Hindlimb muscle (tissue), 1 donor: ENCODE measurements at regions not wholly inside any gene's neighbourhood (a gene's known extent, or its start where the extent isn't known, plus 50 kb on each side); places are given as distances from the start of the nearest gene placed in this dataset.

ENCODE experiments used
- DNase-seq: peaks from one replicate; pipeline ENCODE4 v3.0.0-alpha.2; 2013

DNA sequence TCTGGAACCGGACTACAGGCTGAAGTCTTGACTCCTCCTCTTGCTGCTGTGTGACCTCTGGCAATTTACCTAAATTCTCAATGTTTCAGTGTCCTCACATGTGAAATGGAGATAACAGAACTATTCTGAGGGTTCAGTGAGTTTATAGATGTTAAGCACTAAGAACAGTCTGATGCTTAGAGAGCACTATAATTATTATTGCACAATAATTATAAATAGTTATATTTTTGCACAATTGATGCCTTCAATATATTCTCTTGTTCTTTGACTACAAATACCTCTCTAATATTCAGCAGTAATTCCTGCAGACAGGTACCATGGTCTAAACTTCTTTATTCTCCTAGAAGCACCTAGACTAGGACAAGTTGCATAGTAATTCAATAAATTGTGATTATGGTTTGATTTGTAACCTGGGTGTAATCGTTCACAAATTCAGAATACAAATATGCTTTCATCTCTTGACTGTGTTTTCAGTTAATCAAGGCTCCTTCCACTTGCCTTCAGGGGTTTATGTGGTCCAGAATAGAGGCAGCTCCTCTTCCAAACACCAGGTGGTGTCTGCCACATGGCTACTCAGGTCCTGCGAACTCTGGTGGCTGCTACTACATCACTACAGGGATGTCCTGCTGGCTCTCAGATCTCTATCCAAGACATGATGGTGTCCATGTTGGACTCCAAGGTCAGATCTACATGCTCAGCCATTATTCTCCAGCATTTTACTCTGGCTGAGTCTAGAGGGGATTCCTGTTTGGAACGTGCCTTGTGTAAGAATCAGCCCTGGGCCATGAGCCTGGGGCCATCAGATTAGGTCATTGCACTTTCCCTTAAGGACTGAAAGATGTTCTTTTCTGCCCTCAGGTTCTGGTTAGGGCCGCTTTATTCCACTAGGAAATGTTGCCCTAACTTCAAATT, 103.4 kb downstream of the QRFPR start:
- no peak for DNase-seq

DNA sequence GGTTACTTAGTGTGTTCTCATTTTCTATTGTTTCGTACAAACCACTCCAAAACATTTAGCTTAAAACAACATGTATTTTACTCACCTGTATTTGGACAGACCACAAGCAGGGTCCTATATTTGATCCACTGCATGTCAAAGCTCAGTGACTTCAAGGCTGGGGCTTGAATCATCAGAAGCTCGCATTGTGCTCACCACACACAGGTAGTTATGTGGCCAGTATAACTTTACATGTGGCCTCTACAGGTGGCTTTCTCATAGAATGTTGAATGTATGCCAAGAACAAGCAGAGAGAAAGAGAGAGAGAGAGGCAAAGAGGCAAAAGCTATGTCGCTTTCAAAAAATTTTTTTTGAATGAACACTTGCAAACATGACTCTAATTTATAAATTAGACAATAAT, 107.6 kb downstream of the QRFPR start:
- DNase-seq, result no peak

DNA sequence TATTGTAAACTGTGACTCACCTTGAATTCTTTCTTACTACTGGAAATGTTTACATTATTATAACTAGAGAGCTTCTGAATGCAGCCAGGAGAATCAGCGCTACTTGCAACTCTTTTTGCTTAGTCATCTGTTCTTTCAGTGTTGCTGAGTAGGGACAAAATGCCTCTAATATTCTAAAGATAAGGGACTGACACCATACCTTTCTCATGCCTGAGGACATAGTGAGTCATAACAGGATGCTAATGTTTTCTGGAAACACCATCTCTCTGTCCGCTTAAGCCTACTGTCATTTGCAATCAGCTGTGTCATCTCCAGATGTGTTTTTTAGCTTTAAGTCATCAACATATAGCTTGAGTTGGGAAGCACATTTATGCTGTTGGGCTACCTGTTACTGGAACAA, 108.3 kb downstream of the QRFPR start:
- DNase-seq, result no peak

DNA sequence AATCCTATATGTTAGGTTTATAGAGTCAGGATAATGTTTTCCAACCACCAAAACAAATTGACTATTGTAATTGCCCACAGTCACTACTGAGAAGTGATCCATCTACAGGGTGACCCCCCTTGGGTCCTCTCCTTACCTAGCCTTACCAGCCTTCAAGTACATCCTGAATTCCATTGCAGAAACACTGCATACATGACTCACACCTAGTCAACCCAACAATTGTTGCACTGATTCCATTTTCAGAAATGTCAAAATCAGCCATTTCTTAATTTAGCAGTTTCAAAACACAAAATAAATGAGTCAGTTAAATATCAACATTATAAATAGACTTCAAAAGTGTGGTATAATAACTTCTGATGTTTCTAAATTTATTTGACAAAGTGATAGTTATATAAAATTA, 106.3 kb upstream of the TNIP3 start:
- no peak for DNase-seq

DNA sequence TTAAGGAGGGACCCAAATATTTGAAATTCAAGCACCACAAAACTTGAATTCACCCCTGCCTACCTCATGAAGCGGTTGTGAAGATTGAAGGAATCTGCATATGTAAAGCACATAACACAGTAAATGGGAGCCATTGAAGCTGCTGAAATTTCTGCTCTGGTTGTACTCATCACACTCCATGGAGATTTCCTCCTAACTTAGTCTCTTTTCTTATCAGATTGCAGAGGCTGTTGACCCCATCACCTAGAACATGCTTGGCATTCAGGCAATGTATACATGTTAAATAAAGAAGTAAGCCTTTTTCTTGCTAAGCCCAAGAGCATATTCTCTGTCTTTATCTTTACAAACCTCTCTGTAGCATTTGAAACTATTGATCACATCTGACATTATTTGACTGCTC, 104.9 kb upstream of the TNIP3 start:
- DNase-seq, result no peak

DNA sequence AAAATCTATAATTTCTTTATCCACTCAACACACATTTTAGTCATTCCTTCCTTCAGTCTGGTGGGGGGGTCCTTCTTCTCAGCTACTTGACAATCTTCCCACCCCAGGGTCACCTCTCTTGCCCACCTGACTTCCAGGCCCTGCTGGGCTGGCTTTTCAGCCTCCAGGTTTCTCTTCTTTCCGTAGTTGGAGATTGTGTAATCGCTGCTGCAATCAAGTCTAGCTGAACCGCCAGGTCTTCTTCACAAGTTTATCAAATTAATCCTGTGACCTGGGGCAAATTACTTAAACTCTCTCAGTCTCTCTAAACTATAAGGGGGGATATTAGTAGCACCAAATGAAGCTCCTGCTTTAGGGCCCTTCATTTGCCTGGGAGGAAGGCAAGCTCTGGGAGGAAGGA, 102.9 kb upstream of the TNIP3 start:
- DNase-seq, result no peak

DNA sequence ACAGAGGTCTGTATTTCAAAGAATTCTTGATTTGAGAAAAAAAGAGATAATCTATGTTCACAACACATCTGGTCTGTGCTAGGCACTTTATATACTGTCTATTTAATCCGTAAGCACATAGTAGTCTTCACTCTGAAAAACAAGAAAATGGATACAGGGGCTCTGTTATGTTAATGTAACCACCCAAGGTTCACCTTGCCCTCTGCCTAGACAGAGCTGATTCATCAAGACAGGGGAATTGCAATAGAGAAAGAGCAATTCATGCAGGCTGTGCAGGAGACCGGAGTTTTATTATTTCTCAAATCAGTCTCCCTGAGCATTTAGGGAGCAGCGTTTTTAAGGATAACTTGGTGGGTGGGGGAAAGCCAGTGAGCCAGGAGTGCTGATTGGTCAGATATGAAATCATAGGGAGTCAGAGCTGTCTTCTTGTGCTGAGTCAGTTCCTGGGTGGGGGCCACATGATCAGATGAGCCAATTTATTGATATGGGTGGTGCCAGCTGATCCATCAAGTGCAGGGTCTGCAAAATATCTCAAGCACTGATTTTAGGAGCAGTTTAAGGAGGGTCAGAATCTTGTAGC, 92.9 kb upstream of the TNIP3 start:
- no peak for DNase-seq

DNA sequence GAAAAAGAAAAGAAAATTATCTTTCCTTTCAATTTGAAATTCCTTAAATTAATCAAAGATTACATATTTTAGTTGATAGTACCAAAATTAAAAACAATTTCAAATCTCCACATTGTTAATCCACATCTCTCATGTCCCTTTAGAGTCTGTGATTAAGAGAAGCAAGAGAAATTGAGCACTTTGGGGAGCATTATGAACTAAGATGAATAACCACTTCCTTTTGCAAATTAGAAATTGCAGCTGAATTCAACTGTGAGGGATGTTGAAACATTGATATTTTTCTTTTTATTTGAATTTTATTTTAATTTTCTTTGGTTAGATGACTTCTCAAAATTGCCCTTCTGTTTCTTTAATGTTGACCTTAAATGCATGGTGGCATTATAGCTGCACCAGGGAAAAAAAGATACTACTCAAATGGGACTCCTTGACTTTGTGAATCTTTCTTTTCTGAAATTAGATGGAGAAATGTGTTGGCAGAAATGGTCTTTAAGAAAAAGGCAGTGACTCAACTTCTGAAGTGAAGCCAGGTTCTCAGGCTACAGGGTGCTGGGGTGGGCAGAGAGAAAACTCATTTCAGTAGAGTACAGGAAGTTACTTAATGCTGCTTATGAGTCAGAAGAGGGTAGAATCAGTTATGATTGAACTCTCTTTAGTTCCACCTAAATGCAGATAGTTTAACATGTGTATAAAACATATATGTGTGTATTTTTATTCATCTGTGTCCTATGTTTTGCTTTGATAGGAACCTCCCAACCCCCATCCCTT, 92.0 kb upstream of the TNIP3 start:
- DNase-seq, result no peak

DNA sequence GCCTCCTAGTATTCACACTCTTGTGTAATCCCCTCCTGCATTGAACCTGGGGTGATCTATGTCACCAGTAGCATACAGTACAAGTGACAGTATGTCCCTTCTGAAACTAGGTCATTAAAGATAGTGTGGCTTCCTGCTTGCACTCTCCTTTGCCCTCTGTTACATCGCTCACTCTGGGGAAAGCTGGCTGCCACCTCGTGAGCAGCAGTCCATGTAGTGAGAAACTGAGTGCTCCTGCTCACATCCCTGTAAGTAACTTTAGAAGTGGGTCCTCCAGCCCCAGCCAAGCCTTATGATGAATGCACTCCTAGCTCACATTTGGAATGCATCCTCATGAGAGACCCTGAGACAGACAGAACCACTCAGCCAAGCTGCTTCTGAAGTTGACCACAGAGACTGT, 89.8 kb upstream of the TNIP3 start:
- DNase-seq, result no peak

DNA sequence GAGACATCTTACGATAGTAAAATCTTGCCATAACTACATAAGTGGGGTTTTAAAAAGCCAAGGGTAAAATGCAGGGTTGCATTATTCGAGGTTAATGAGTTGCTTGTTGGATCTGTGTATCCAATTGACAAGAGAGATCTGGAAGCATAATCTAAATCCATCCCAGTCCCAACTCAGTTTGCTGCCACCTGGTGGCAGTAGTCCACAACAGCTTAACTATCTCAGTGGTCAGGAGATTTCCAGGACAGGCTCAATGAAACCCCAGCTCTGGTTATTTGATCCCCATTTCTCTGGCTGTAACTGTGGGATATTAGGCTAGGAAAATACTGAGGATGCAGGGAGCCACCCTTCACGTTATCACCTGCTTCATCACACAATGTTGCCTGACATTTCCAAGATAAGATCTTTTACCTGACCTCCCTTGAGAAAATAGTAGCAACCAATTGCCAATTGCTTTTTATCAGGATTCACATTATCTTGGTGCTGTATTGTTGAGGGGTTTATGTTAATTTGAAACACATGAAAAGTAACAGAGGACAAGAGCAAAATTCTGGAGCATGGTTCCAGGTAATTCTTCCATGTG, 88.2 kb upstream of the TNIP3 start:
- DNase-seq, result peak; percentile 76

DNA sequence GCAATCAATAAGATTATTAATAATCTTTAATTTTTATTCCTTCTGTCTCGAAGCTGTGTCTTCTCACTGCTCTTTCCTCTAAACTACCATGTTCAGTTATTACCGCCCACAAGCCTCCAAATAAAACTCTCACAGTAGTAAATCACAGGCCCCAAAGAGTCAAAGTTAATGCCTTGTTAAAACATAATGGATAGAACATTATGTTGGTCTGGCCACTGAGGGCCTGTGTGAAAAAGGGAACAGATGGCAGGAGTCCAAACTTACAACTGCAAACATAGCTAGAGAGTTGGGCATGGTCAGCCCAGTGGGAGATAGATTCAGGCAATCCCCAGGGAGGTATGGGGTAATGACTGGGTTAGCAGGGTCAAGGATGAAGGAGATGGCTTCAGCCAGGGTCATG, 84.6 kb upstream of the TNIP3 start:
- no peak for DNase-seq

DNA sequence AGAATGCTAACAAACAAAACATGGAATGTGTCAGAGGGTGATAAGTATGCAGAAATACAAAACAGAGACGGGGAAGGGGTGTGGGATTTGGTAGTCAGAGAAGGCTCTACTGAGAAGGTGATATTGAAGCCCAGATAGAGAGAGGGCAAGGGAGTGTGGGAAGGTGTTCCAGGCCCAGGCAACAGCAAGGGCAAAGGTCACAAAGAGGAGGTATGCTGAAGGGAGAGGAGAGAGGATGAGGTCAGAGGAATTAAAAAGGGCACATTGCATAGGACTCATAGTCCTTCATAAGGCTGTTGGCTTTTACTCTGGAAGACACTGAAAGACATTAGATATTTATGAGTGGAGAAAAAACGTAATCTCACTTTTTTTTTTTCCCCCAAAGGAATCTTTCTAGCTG, 82.6 kb upstream of the TNIP3 start:
- no peak for DNase-seq

DNA sequence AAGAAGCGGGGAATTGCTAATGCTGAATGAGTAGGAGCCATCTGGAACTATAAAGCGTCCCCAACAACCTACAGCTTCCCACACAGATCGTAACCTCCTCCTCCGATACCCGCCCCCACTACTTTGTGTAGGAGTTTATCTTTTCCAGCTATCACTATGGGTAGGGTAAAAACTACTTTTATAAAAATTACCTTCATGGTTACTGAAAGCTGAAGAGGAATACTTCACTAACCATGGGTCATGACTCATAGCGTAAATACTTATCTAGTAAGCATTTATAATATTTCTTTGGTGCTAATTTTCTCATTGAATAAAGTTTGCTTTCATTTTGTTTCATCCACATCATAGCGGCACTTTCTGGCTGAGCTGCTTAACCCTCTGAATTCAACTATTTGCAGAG, 79.4 kb upstream of the TNIP3 start:
- DNase-seq, result no peak

DNA sequence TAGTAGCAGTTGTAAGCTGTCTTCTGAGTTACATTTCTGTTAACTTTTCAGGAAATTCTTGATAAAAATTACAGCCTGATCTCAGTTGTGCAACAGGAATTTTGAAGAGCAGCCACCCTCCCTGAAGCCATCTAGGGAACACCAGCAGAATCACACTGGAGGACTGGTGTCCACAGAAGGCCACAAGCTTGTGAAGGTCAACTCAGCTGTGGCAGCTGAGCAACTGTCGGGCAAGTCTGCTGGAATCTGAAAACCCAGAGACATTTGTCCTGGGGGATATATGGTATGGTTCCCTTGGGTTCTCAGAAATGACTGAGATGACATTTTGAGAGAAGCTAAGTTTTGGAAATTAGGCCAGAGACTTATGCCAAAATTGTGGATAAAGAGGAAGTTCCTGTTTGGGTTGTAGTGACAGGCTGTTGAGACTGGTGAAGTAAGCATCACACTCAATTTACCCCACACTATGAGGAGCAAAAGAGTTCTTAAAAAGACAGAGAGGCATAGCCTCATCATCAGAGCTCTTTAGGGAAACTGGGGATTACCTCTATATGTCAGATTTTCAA, 78.1 kb upstream of the TNIP3 start:
- DNase-seq, result no peak

DNA sequence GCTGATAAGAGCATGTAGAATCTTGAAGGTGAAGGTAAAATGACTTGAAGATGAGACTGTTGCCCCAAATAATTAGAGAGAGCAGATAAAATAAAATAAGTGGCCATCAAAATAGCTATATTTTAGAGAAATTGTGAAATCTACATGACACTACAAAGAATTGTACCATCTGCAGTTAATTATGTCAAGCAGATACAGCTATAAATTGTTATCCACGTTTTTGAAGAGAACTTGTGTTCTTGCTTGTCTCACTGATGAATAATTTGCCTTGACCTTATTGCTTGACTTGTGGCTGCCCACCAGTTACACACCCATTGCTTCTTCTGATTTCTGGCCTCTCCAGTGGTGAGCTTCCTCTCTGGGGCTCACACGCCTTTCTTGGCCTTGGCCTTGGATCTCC, 75.8 kb upstream of the TNIP3 start:
- DNase-seq, result no peak

DNA sequence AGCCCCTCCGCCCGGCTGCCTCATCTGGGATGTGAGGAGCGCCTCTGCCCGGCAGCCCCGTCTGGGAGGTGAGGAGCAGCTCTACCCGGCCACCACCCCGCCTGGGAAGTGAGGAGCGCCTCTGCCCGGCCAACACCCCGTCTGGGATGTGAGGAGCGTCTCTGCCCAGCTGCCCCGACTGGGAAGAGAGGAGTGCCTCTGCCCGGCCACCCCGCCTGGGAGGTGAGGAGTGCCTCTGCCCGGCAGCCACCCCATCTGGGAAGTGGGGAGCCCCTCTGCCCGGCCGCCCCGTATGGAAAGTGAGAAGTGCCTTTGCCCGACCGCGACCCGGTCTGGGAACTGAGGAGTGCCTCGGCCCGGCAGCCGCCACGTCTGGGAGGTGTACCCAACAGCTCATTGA, 74.3 kb upstream of the TNIP3 start:
- no peak for DNase-seq

DNA sequence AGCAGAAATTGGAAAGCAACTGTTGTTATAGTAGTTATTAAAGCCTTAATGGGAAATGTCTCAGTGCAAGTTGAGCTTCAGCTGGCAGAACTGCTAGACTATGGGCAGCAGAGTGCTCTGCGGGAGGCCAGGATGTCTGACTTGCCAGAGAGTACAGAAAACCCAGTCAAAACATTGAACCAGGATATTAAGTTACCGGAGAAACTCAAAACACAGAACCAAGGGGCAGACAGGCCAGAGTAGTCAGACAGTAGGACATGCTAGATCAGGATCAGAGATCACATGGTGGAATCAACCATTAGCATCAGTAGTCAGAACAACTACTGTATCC, 72.9 kb upstream of the TNIP3 start:
- DNase-seq, result no peak

DNA sequence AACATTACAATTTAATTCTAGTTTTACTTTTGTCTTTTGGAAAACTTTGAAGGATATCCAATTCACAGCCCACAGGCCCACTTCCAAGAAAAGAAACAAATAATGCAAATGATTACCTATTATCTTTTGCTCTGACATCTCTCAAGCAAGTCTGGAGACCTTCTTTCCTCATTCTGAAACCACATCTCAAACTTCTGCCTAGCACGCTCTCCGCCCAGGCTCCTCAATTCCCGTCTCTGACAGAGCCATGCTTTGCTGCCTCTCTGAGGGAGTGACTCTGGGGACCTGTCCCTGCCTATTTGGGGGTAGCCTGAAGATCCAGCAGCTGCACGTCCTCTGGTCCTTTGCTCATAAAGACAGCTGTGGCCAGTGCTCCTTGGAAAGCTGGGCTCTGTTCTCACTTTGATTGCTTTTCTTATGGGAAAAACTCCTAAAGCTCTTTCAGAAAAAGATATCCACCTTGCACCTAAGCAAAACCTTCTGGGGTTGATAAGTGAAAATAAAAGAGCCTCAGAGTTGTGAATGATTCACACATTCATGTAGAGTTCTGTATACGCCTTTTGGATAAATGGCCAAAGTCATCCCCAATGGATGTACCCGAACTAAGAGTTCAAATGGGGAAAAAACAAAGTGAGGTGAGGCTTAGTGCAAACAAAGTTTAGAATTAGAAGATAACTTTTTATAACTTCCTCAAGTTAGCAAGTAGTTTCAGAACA, 72.4 kb upstream of the TNIP3 start:
- no peak for DNase-seq

DNA sequence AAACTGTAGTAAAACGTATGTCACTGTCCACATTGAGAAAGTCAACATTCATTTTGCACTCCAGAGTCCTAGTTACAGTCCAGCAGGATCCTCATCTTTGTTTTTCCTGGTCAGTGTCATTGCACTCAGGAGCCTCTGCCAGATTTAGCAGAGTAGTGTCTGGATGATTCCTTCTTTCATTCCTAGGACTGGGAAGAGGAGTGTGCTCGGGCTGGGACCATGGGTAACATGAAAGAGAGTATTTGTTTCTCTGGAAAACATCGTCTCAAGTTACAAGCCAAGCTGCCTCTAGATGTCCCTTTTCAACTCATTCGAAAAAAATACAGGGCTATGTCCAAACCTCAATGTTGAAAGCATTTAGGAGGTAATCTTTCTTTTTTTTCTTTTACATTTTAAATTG, 69.9 kb upstream of the TNIP3 start:
- no peak for DNase-seq

DNA sequence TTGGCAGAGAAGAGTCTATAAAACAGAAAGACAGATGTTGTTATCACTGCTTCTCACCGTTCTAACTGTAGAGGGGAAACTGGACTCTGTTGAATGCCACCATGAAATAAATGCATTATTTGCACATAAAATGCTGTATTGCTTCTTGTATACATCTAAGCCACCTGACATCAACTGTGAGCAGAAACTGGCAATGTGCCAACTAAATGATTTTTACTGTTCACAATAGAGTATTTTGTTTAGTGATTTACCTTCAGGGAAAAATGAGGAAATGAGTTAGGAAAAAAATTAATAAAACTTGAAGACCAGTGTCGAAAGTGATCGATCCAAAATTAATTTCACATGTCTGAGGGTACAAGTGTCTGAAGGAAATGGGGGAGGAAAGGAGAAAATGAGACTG, 65.9 kb upstream of the TNIP3 start:
- no peak for DNase-seq

DNA sequence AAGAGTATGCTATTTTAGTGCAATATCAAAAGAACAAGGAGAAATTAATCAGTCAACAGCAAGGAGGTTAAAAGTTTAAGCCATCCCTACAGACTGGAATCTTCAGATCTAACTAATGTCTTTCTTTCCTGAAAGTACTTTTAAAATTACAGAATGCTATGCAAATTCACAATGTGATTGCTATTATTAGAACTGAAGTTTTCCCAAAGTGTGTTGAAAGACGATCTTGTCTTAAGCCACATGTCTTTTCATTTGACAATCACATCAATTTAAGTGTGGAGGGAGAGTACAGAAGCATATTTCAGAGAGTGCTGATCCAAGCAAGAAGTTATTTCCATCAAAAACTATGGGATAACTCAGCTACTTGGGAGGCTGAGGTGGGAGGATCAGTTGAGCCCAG, 64.7 kb upstream of the TNIP3 start:
- DNase-seq, result no peak

DNA sequence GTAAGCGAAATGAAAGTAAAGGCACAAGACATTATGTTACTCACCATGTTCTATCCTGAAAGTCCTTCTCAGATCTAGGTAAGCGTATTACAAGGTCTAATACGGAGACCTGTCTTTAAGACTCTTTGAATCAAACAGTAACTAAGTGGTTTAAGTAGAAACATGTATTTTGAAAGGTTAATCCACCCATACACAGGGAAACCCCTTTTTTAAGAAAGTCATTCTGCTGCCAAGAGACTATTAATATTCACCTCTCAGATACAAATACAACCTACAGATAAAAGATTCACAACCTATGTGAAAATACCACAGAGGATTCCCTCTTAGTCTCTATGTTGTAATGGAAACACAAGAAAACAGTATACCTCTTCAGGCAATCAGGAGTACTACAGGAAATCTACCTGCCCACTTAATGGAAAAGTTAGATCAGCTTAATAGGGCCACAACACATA, 63.2 kb upstream of the TNIP3 start:
- DNase-seq, result no peak
